Thyroid gland (tissue), 4 donors: ENCODE measurements at regions not wholly inside any gene's neighbourhood (a gene's known extent, or its start where the extent isn't known, plus 50 kb on each side); places are given as distances from the start of the nearest gene placed in this dataset.

ENCODE experiments used
- DNase-seq, 2 donors: peaks; one replicate each; pipeline ENCODE4 v3.0.0-alpha.2; 2019
- H3K27ac ChIP-seq, 3 donors: fragments of 200-600 bp; sonication (generic); 1 replicate in 2 of 3; 2 replicates in 1 of 3; pipeline ENCODE4 v1.5.1; 2016 to 2019; ENCODE audit warnings: mild to moderate bottlenecking in 1 of 3, moderate library complexity in 1 of 3
- H3K27me3 ChIP-seq: fragments of 200-600 bp; sonication (generic); one replicate; pipeline ENCODE4 v1.5.1; 2019
- H3K36me3 ChIP-seq, 2 donors: fragments of 200-600 bp; sonication (generic); one replicate each; pipeline ENCODE4 v1.5.1; 2016 to 2019
- H3K4me1 ChIP-seq, 2 donors: fragments of 200-600 bp; sonication (generic); one replicate each; pipeline ENCODE4 v1.5.1; 2017 to 2019
- H3K4me3 ChIP-seq, 3 donors: fragments of 200-600 bp; sonication (generic); replicated peaks in 1 of 3; 1 replicate in 2 of 3; 2 replicates in 1 of 3; pipeline ENCODE4 v1.5.1; 2016; ENCODE audit warnings: mild to moderate bottlenecking in 1 of 3
- H3K9me3 ChIP-seq: fragments of 200-600 bp; sonication (generic); one replicate; pipeline ENCODE4 v1.5.1; 2017
- POLR2A ChIP-seq, 2 donors: fragments of 450-650 bp; IDR thresholded peaks; one replicate each; pipeline ENCODE4 v1.6.1; 2017; ENCODE audit warnings: antibody characterized with exemption in 2 of 2, mild to moderate bottlenecking in 2 of 2, moderate library complexity in 1 of 2
- WGBS, 2 donors: methylation state at CpG; one replicate each; pipeline ENCODE4 v1.1.5; 2017; 5-methylcytosine and 5-hydroxymethylcytosine counted together
- intact Hi-C: fragments of 100-400 bp; cut with DNase I; formaldehyde crosslinking; loops from one replicate; pipeline ENCODE4 v1.15.1; 2023
- TF ChIP-seq, protein P1 (sequence below), 6 experiments: fragments of 200-600 bp in 3 of 6; fragments of 450-650 bp in 3 of 6; sonication (generic) in 3 of 6; IDR thresholded peaks; one replicate each; pipeline ENCODE4 v1.5.1; 2016 to 2019; ENCODE audit warnings: antibody characterized with exemption in 6 of 6, mild to moderate bottlenecking in 2 of 6, inconsistent platforms in 1 of 6, moderate library complexity in 1 of 6

DNA sequence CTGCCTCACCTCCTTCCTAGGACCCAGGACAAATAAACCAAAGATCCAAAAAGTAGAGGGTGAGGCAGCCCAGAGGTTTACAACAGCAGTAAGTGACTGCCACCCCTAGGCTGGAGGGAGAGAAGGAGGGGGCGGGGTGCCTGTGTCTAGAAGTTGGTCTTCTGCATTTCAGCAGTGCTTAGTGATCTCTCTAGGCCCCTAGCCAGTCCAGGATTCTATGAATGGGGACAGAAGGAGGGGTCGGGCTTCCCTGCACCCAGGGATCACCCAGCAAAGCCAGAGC lies 62.8 kb upstream of the KDM7A start:
- 68 to 95% methylated on average over 2 of the region's 2 CpGs for WGBS, 2 donors
- intact Hi-C loops: no loop called here
- Histone ChIP-seq H3K27ac (no peak overlapping the region), H3K4me1 (peaks cover 4 to 7% of the 10 kb centered on the region in 2 donors), H3K4me3 (no peak overlapping the region), H3K27me3 (no peaks in the 10 kb centered on the region), H3K36me3 (no peaks in the 10 kb centered on the region), H3K9me3 (no peaks in the 10 kb centered on the region)
- DNase-seq: no peak
- TF ChIP-seq, protein P1, sequence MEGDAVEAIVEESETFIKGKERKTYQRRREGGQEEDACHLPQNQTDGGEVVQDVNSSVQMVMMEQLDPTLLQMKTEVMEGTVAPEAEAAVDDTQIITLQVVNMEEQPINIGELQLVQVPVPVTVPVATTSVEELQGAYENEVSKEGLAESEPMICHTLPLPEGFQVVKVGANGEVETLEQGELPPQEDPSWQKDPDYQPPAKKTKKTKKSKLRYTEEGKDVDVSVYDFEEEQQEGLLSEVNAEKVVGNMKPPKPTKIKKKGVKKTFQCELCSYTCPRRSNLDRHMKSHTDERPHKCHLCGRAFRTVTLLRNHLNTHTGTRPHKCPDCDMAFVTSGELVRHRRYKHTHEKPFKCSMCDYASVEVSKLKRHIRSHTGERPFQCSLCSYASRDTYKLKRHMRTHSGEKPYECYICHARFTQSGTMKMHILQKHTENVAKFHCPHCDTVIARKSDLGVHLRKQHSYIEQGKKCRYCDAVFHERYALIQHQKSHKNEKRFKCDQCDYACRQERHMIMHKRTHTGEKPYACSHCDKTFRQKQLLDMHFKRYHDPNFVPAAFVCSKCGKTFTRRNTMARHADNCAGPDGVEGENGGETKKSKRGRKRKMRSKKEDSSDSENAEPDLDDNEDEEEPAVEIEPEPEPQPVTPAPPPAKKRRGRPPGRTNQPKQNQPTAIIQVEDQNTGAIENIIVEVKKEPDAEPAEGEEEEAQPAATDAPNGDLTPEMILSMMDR (IDR thresholded peaks at IDR 0.05): no peak
- TF ChIP-seq POLR2A (IDR thresholded peaks at IDR 0.05): no peak

DNA sequence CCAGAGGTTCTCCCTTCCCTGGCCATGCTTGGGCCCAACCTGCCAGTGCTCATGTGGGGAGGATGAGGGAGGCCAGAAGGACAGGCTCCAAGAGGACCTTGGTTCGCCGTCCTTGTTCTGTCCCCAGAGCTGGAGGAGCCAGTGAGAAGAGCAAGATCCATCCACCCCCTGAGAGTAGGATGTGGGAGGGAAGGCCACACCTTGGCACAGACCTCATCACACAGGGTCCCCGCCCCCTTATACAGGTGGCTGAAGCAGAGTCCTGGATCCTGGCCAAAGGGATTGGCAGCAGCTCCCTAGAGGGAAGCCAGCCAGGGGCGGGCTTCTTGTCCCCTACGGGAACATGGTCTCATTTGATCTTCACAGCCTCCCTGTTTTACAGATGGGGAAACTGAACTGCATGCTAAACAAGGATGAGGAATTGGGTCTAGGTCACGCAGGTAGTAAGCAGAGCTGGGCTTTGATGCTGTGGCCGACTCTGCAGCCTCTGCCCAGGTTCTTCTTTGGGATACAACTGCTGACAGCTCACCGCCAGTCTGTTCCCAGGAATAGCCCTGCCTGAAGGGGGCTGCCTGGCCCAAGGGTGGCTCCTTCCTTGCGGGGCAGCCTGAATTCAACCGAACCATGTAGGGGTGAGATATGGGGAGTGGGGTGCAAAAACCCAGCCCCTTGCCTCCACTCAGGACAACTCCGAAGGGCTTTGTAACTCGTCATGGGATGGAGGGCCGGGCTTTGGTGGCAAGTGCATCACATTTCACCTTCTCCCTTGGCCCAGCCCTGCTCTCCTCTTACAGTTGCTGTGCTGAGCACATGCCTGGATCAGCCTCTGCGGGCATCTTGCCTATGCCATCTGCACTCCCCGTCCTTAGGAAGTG lies 62.2 kb upstream of the KDM7A start:
- intact Hi-C loops: no loop called here
- Histone ChIP-seq H3K4me1 (peaks cover 4 to 7% of the 10 kb centered on the region in 2 donors), H3K27me3 (no peaks in the 10 kb centered on the region), H3K4me3 (no peak overlapping the region), H3K27ac (no peak overlapping the region), H3K36me3 (no peaks in the 10 kb centered on the region), H3K9me3 (no peaks in the 10 kb centered on the region)
- peak; percentile 57 to 60 for DNase-seq
- TF ChIP-seq, protein P1 (IDR thresholded peaks at IDR 0.05): no peak
- TF ChIP-seq POLR2A (IDR thresholded peaks at IDR 0.05): no peak
- WGBS, 2 donors: 70 to 72% methylated on average over 12 to 15 of the region's 15 CpGs

- 94 to 96% methylated on average over 4 of the region's 4 CpGs for WGBS, 2 donors
- intact Hi-C loops: no loop called here
Observed at GRCh38 chr7:140237390-140237789, 60.6 kb upstream of the KDM7A start.

DNA sequence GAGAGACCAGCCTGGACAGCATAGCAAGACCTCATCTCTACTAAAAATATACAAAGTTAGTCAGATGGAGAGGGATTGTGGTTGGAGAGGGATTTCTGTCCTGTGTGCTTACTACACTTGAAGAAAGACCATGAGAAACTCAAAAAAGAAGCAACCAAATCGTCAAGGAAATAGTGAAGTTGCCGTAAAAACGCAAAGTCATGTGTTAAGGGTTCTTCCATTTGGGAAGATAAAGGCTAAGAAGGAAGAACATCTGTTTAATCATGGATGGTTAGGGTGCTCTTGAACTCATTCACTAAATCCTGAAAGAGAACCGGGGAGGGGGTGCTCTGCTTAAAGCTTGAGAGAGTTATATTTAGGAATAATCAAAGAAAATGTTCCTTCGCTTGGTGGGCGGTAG lies 59.8 kb upstream of the KDM7A start:
- 91 to 92% methylated on average over 6 of the region's 6 CpGs for WGBS, 2 donors
- no peak overlapping the region for H3K4me3 ChIP-seq

More at GRCh38 chr7:140237390-140237789, 60.6 kb upstream of the KDM7A start:
- no peak overlapping the region for H3K4me3 ChIP-seq
- TF ChIP-seq POLR2A (IDR thresholded peaks at IDR 0.05): no peak
- TF ChIP-seq, protein P1 (IDR thresholded peaks at IDR 0.05): no peak
- no peak for DNase-seq
- peaks cover 0 to 7% of the 10 kb centered on the region in 2 donors for H3K4me1 ChIP-seq
- H3K27me3 ChIP-seq: no peaks in the 10 kb centered on the region
- no peaks in the 10 kb centered on the region for H3K9me3 ChIP-seq
- no peak overlapping the region for H3K27ac ChIP-seq
- H3K36me3 ChIP-seq: no peaks in the 10 kb centered on the region

DNA sequence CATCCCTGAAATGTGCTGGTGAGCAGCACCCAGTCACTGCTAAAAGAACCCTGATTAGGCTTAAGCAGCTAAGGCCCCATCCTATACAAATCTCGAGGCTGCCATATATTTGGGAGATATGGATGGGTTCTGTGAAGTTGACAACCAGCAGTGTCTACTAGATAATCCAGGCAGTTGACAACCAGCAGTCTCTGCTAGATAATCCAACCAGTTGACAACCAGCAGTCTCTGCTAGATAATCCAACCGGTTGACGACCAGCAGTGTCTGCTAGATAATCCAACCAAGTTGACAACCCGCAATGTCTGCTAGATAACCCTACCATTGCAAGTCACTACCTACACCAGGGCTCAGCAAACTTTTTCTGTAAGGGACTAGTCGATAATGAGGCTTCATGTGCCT lies 58.3 kb upstream of the KDM7A start:
- no peak for DNase-seq
- Histone ChIP-seq H3K27me3 (no peaks in the 10 kb centered on the region), H3K4me3 (no peak overlapping the region), H3K9me3 (no peaks in the 10 kb centered on the region), H3K27ac (no peak overlapping the region), H3K4me1 (peaks cover 4 to 16% of the 10 kb centered on the region in 2 donors), H3K36me3 (no peaks in the 10 kb centered on the region)
- 82 to 90% methylated on average over 5 of the region's 5 CpGs for WGBS, 2 donors
- TF ChIP-seq, protein P1 (IDR thresholded peaks at IDR 0.05): no peak
- no peak for TF ChIP-seq POLR2A (IDR thresholded peaks at IDR 0.05)
- intact Hi-C loops: no loop called here

More for the DNA sequence above, 59.8 kb upstream of the KDM7A start:
- no peak overlapping the region for H3K27ac ChIP-seq
- TF ChIP-seq, protein P1 (IDR thresholded peaks at IDR 0.05): no peak
- no peak for TF ChIP-seq POLR2A (IDR thresholded peaks at IDR 0.05)
- no peaks in the 10 kb centered on the region for H3K27me3 ChIP-seq
- H3K9me3 ChIP-seq: no peaks in the 10 kb centered on the region
- peaks cover 0 to 7% of the 10 kb centered on the region in 2 donors for H3K4me1 ChIP-seq
- no peaks in the 10 kb centered on the region for H3K36me3 ChIP-seq
- intact Hi-C loops: no loop called here
- DNase-seq: no peak
